GM19455 (cell line): ENCODE measurements at regions not wholly inside any gene's neighbourhood (a gene's known extent, or its start where the extent isn't known, plus 50 kb on each side); places are given as distances from the start of the nearest gene placed in this dataset.

Experiments
- ATAC-seq: cut with Tn5 transposase; IDR thresholded peaks from one replicate; pipeline ENCODE4 v1.9.1; 2021; ENCODE audit not compliant: unreplicated experiment

GRCh38 chr2:8165550-8165949 is 516.3 kb upstream of the ID2 start:
- no peak for ATAC-seq

GRCh38 chr2:8168022-8168717 is 513.7 kb upstream of the ID2 start:
- ATAC-seq: no peak

- ATAC-seq: no peak
These were observed 512.9 kb upstream of the ID2 start for GRCh38 chr2:8168876-8169424.

- ATAC-seq: no peak
These were observed 512.4 kb upstream of the ID2 start for GRCh38 chr2:8169443-8169842.

GRCh38 chr2:8170552-8171327 is 511.1 kb upstream of the ID2 start:
- ATAC-seq: no peak

- ATAC-seq: no peak
These were observed 510.2 kb upstream of the ID2 start for GRCh38 chr2:8171608-8172007.

- no peak for ATAC-seq
These were observed 509.2 kb upstream of the ID2 start for GRCh38 chr2:8172661-8173060.

- ATAC-seq: no peak
These were observed 507.1 kb upstream of the ID2 start for GRCh38 chr2:8174641-8175257.

- ATAC-seq: no peak
These were observed 505.0 kb upstream of the ID2 start for GRCh38 chr2:8176887-8177286.

- ATAC-seq: no peak
These were observed 504.3 kb upstream of the ID2 start for GRCh38 chr2:8177566-8177965.

- ATAC-seq: no peak
These were observed 502.9 kb upstream of the ID2 start for GRCh38 chr2:8178911-8179310.

- no peak for ATAC-seq
These were observed 492.5 kb upstream of the ID2 start for GRCh38 chr2:8189316-8189715.

- ATAC-seq: no peak
These were observed 491.6 kb upstream of the ID2 start for GRCh38 chr2:8190279-8190678.

- ATAC-seq: no peak
These were observed 490.4 kb upstream of the ID2 start for GRCh38 chr2:8191427-8191826.

GRCh38 chr2:8193146-8193545 is 488.7 kb upstream of the ID2 start:
- ATAC-seq: no peak

GRCh38 chr2:8193686-8194615 is 487.9 kb upstream of the ID2 start:
- ATAC-seq: no peak

GRCh38 chr2:8195784-8196183 is 486.1 kb upstream of the ID2 start:
- no peak for ATAC-seq

- no peak for ATAC-seq
These were observed 485.5 kb upstream of the ID2 start for GRCh38 chr2:8196316-8196715.

GRCh38 chr2:8197101-8197500 is 484.8 kb upstream of the ID2 start:
- ATAC-seq: no peak

- ATAC-seq: no peak
These were observed 484.0 kb upstream of the ID2 start for GRCh38 chr2:8197825-8198224.
